ENCODE measurements at regions not wholly inside any gene's neighbourhood (a gene's known extent, or its start where the extent isn't known, plus 50 kb on each side); places are given as distances from the start of the nearest gene placed in this dataset.

DNA sequence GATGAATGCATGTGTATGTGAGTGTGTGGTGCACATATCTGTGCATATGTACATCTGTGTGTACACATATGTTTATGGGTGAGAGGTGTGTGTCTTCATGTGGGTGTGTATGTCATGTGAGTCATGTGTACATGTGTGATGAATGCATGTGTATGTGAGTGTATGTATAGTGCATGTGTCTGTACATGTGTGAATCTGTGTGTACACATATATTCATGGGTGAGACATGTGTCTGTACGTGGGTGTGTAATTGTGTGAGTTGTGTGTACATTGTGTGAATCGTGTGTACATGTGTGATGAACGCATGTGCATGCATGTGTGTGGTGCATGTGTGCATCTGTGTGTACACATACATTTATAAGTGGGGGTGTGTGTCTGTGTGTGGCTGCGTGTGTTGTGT, 146.9 kb upstream of the TMEM132C start:
- TF ChIP-seq, protein P1, sequence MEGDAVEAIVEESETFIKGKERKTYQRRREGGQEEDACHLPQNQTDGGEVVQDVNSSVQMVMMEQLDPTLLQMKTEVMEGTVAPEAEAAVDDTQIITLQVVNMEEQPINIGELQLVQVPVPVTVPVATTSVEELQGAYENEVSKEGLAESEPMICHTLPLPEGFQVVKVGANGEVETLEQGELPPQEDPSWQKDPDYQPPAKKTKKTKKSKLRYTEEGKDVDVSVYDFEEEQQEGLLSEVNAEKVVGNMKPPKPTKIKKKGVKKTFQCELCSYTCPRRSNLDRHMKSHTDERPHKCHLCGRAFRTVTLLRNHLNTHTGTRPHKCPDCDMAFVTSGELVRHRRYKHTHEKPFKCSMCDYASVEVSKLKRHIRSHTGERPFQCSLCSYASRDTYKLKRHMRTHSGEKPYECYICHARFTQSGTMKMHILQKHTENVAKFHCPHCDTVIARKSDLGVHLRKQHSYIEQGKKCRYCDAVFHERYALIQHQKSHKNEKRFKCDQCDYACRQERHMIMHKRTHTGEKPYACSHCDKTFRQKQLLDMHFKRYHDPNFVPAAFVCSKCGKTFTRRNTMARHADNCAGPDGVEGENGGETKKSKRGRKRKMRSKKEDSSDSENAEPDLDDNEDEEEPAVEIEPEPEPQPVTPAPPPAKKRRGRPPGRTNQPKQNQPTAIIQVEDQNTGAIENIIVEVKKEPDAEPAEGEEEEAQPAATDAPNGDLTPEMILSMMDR (IDR thresholded peaks at IDR 0.05; ENCODE audit: low read depth, low read length) = no peak
- TF ChIP-seq POLR2A (IDR thresholded peaks at IDR 0.05; ENCODE audit: extremely low read depth, insufficient read length) = no peak
- TF ChIP-seq, protein P2, sequence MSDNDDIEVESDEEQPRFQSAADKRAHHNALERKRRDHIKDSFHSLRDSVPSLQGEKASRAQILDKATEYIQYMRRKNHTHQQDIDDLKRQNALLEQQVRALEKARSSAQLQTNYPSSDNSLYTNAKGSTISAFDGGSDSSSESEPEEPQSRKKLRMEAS (IDR thresholded peaks at IDR 0.05; ENCODE audit: low read depth, low read length) = no peak
